Ishikawa (cell line): ENCODE measurements at regions not wholly inside any gene's neighbourhood (a gene's known extent, or its start where the extent isn't known, plus 50 kb on each side); places are given as distances from the start of the nearest gene placed in this dataset.

Source experiments
- CEBPB ChIP-seq: IDR thresholded peaks from 2 replicates; pipeline ENCODE4 v1.6.1; 2012
- CREB1 ChIP-seq: IDR thresholded peaks from 2 replicates; pipeline ENCODE4 v1.6.1; 2012; ENCODE audit warnings: low read depth
- EGR1 ChIP-seq: IDR thresholded peaks from 2 replicates; pipeline ENCODE4 v1.6.1; 2012
- EP300 ChIP-seq: IDR thresholded peaks from 2 replicates; pipeline ENCODE4 v1.6.1; 2012; ENCODE audit warnings: borderline replicate concordance
- FOXM1 ChIP-seq: IDR thresholded peaks from 2 replicates; pipeline ENCODE4 v1.6.1; 2012; ENCODE audit warnings: low read depth, borderline replicate concordance
- NFIC ChIP-seq: IDR thresholded peaks from 2 replicates; pipeline ENCODE4 v1.6.1; 2012
- RAD21 ChIP-seq: IDR thresholded peaks from 2 replicates; pipeline ENCODE4 v1.6.1; 2012; ENCODE audit warnings: low read depth
- TAF1 ChIP-seq: IDR thresholded peaks from 2 replicates; pipeline ENCODE4 v1.6.1; 2012; ENCODE audit warnings: low read depth, mild to moderate bottlenecking
- TCF12 ChIP-seq: IDR thresholded peaks from 2 replicates; pipeline ENCODE4 v1.6.1; 2012; ENCODE audit warnings: low read depth
- TEAD4 ChIP-seq: IDR thresholded peaks from 2 replicates; pipeline ENCODE4 v1.6.1; 2012
- YY1 ChIP-seq: IDR thresholded peaks from 2 replicates; pipeline ENCODE4 v1.6.1; 2012; ENCODE audit warnings: low read depth
- ZBTB7A ChIP-seq: IDR thresholded peaks from 2 replicates; pipeline ENCODE4 v1.6.1; 2012; ENCODE audit warnings: low read depth
- TF ChIP-seq, protein P1 (sequence below): IDR thresholded peaks from 2 replicates; pipeline ENCODE4 v1.6.1; 2012; ENCODE audit warnings: low read depth, mild to moderate bottlenecking
- TF ChIP-seq, protein P2 (sequence below): IDR thresholded peaks from 2 replicates; pipeline ENCODE4 v1.6.1; 2012
- TF ChIP-seq, protein P3 (sequence below): IDR thresholded peaks from 2 replicates; pipeline ENCODE4 v1.6.1; 2012

DNA sequence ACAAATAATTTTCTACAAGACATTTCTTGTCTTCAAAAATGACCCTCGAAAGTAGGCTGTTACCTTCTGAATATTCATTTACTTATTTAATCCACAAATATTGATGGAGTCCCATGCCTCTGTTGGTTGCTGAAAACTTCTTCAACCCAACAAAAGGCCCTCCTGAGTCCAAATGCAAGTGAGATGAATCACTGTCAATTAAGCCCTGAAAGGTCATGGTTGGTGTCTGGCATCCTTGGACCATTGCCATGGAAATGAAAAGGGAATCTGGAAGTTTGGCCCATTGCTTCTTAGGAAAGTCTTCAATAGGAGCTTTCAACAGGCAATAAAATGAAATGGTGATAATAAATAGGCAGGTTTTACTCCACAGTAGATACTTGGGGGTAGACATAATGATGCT is 364.7 kb upstream of the DYNLRB2 start:
- no peak for TF ChIP-seq TAF1
- no peak for TF ChIP-seq YY1
- TF ChIP-seq CREB1 = no peak

DNA sequence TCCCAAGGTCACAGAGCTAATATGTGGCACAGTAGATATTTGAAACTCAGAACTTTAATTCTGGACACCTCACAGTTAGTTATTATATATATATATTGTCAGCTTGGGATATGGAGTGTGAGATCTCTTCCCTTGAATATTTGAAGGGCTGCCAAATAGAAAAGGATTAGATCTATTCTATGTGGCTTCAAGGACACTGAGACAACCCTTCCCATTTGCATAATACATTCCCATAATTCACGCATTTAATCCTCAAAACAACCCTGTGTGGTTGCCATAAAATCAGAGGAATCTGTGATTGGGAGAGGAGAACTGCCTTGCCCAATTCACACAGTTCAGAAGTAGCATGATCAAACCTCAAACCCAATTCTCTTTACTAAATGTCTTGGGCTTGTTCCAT is 365.8 kb upstream of the DYNLRB2 start:
- TF ChIP-seq NFIC = no peak
- no peak for TF ChIP-seq TCF12
- TF ChIP-seq CREB1 = no peak
- TF ChIP-seq, protein P1, sequence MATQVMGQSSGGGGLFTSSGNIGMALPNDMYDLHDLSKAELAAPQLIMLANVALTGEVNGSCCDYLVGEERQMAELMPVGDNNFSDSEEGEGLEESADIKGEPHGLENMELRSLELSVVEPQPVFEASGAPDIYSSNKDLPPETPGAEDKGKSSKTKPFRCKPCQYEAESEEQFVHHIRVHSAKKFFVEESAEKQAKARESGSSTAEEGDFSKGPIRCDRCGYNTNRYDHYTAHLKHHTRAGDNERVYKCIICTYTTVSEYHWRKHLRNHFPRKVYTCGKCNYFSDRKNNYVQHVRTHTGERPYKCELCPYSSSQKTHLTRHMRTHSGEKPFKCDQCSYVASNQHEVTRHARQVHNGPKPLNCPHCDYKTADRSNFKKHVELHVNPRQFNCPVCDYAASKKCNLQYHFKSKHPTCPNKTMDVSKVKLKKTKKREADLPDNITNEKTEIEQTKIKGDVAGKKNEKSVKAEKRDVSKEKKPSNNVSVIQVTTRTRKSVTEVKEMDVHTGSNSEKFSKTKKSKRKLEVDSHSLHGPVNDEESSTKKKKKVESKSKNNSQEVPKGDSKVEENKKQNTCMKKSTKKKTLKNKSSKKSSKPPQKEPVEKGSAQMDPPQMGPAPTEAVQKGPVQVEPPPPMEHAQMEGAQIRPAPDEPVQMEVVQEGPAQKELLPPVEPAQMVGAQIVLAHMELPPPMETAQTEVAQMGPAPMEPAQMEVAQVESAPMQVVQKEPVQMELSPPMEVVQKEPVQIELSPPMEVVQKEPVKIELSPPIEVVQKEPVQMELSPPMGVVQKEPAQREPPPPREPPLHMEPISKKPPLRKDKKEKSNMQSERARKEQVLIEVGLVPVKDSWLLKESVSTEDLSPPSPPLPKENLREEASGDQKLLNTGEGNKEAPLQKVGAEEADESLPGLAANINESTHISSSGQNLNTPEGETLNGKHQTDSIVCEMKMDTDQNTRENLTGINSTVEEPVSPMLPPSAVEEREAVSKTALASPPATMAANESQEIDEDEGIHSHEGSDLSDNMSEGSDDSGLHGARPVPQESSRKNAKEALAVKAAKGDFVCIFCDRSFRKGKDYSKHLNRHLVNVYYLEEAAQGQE = no peak
- TF ChIP-seq, protein P2, sequence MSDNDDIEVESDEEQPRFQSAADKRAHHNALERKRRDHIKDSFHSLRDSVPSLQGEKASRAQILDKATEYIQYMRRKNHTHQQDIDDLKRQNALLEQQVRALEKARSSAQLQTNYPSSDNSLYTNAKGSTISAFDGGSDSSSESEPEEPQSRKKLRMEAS = no peak
- TF ChIP-seq, protein P3, sequence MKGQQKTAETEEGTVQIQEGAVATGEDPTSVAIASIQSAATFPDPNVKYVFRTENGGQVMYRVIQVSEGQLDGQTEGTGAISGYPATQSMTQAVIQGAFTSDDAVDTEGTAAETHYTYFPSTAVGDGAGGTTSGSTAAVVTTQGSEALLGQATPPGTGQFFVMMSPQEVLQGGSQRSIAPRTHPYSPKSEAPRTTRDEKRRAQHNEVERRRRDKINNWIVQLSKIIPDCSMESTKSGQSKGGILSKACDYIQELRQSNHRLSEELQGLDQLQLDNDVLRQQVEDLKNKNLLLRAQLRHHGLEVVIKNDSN = no peak
- no peak for TF ChIP-seq RAD21
- TF ChIP-seq YY1 = no peak
- TF ChIP-seq EGR1 = no peak
- no peak for TF ChIP-seq TAF1
- TF ChIP-seq ZBTB7A = no peak
- TF ChIP-seq FOXM1 = no peak
- TF ChIP-seq CEBPB = no peak
- no peak for TF ChIP-seq EP300
- no peak for TF ChIP-seq TEAD4

GRCh38 chr16:80174416-80174815 is 366.4 kb upstream of the DYNLRB2 start:
- TF ChIP-seq, protein P2 = no peak
- no peak for TF ChIP-seq NFIC
- TF ChIP-seq, protein P3 = no peak
- TF ChIP-seq ZBTB7A = no peak
- TF ChIP-seq FOXM1 = no peak
- TF ChIP-seq, protein P1 = no peak
- TF ChIP-seq YY1 = no peak
- no peak for TF ChIP-seq TEAD4
- no peak for TF ChIP-seq TAF1
- TF ChIP-seq EGR1 = no peak
- no peak for TF ChIP-seq CREB1
- TF ChIP-seq TCF12 = no peak
- TF ChIP-seq EP300 = no peak
- TF ChIP-seq CEBPB = no peak

- TF ChIP-seq ZBTB7A (no peak), CREB1 (no peak), TEAD4 (no peak), FOXM1 (no peak), EP300 (no peak)
- TF ChIP-seq, protein P1 = no peak
Observed at GRCh38 chr16:80171746-80172145, 369.0 kb upstream of the DYNLRB2 start.

DNA sequence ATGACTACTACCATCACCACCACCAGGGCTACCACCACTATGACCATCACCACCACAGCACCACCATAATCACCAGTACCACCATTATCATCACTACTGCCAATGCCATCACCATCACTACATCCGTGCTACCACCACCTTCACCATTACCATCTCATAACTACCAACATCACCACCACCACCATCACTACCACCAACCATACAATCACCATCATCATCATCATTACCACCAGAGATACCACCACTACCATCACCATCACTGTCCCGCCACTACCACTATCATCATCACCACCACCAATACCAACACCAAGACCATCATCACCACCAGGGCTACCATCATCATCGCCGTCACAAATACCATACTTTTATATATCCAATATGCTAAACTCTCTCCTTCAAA is 369.6 kb upstream of the DYNLRB2 start:
- TF ChIP-seq TCF12 (no peak), CREB1 (no peak), YY1 (no peak), EP300 (no peak), TEAD4 (no peak), ZBTB7A (no peak), NFIC (no peak), CEBPB (no peak)
- TF ChIP-seq, protein P3 = no peak
